Effector memory CD8-positive, alpha-beta T cell (primary cell): ENCODE measurements at regions not wholly inside any gene's neighbourhood (a gene's known extent, or its start where the extent isn't known, plus 50 kb on each side); places are given as distances from the start of the nearest gene placed in this dataset.

Experiments
- ATAC-seq: fragments of 150-1000 bp; cut with Tn5 transposase; replicated peaks from 2 replicates; pipeline ENCODE4 v1.10.0; 2021; ENCODE audit warnings: mild to moderate bottlenecking, moderate library complexity
- DNase-seq, 3 experiments: peaks; one replicate each; pipeline ENCODE4 v3.0.0; 2021
- H3K27ac Mint-ChIP-seq, 2 donors: one replicate each; pipeline ENCODE4 v1.8.0; 2022; ENCODE audit warnings: mild to moderate bottlenecking in 2 of 2, mixed read lengths in 2 of 2, moderate library complexity in 2 of 2
- H3K27me3 Mint-ChIP-seq, 2 donors: one replicate each; pipeline ENCODE4 v1.8.0; 2022; ENCODE audit warnings: mixed read lengths in 2 of 2
- H3K36me3 Mint-ChIP-seq: one replicate; pipeline ENCODE4 v1.8.0; 2022; ENCODE audit warnings: mild to moderate bottlenecking, moderate library complexity, mixed read lengths; ENCODE audit not compliant: insufficient read depth
- H3K4me1 Mint-ChIP-seq, 2 donors: one replicate each; pipeline ENCODE4 v1.8.0; 2022; ENCODE audit warnings: low read depth in 2 of 2, mixed read lengths in 2 of 2
- H3K4me3 Mint-ChIP-seq, 2 donors: one replicate each; pipeline ENCODE4 v1.8.0; 2022; ENCODE audit warnings: mild to moderate bottlenecking in 2 of 2, mixed read lengths in 2 of 2, moderate library complexity in 2 of 2
- H3K9me3 Mint-ChIP-seq, 2 donors: one replicate each; pipeline ENCODE4 v1.8.0; 2022; ENCODE audit warnings: mixed read lengths in 2 of 2

- H3K9me3 Mint-ChIP-seq: peaks cover 2 to 11% of the 10 kb centered on the region in 2 donors
- ATAC-seq (peak; percentile 26), DNase-seq (no peak)
- H3K36me3 Mint-ChIP-seq: no peaks in the 10 kb centered on the region
- peaks cover 0 to 17% of the 10 kb centered on the region in 2 donors for H3K27me3 Mint-ChIP-seq
- H3K27ac Mint-ChIP-seq: no peak overlapping the region
- H3K4me1 Mint-ChIP-seq: peaks cover 28 to 46% of the 10 kb centered on the region in 2 donors
- no peak overlapping the region for H3K4me3 Mint-ChIP-seq
Observed at GRCh38 chr15:69750253-69750652, 297.6 kb downstream of the RPLP1 start.

GRCh38 chr15:69751147-69751546 lies 298.5 kb downstream of the RPLP1 start:
- Mint-ChIP-seq H3K4me3 (no peak overlapping the region), H3K9me3 (peaks cover 2 to 11% of the 10 kb centered on the region in 2 donors), H3K36me3 (no peaks in the 10 kb centered on the region), H3K27ac (peak overlapping the region in 1 of 2 donors; percentile 1), H3K4me1 (peaks cover 37 to 55% of the 10 kb centered on the region in 2 donors), H3K27me3 (peaks cover 0 to 9% of the 10 kb centered on the region in 2 donors)
- no peak for ATAC-seq
- DNase-seq: no peak

- no peak for DNase-seq
- no peak for ATAC-seq
- Mint-ChIP-seq H3K9me3 (peaks cover 2 to 11% of the 10 kb centered on the region in 2 donors), H3K27me3 (peaks cover 0 to 7% of the 10 kb centered on the region in 2 donors), H3K4me3 (peak overlapping the region in 1 of 2 donors; percentile 9), H3K36me3 (no peaks in the 10 kb centered on the region), H3K27ac (peak overlapping the region in 1 of 2 donors; percentile 42), H3K4me1 (peaks cover 41 to 59% of the 10 kb centered on the region in 2 donors)
Observed at GRCh38 chr15:69751566-69751965, 298.9 kb downstream of the RPLP1 start.

GRCh38 chr15:69753867-69754266 lies 301.2 kb downstream of the RPLP1 start:
- ATAC-seq (no peak), DNase-seq (no peak)
- no peaks in the 10 kb centered on the region for H3K27me3 Mint-ChIP-seq
- H3K27ac Mint-ChIP-seq: no peak overlapping the region
- peaks cover 2 to 11% of the 10 kb centered on the region in 2 donors for H3K9me3 Mint-ChIP-seq
- H3K4me1 Mint-ChIP-seq: peaks cover 59 to 79% of the 10 kb centered on the region in 2 donors
- H3K4me3 Mint-ChIP-seq: no peak overlapping the region
- peaks cover 2% of the 10 kb centered on the region for H3K36me3 Mint-ChIP-seq

- ATAC-seq: no peak
- Mint-ChIP-seq H3K36me3 (peaks cover 6% of the 10 kb centered on the region), H3K4me1 (peaks cover 64 to 83% of the 10 kb centered on the region in 2 donors), H3K27me3 (no peaks in the 10 kb centered on the region), H3K4me3 (peak overlapping the region in 1 of 2 donors; percentile 79), H3K27ac (peak overlapping the region in 1 of 2 donors; percentile 80), H3K9me3 (peaks cover 2 to 11% of the 10 kb centered on the region in 2 donors)
- DNase-seq: no peak
Observed at GRCh38 chr15:69754313-69754712, 301.7 kb downstream of the RPLP1 start.

GRCh38 chr15:69755551-69756310 lies 303.1 kb downstream of the RPLP1 start:
- peak; percentile 50 to 56 (median 54) for DNase-seq
- peak overlapping the region; percentile 69 to 79 for H3K4me3 Mint-ChIP-seq
- peaks cover 7% of the 10 kb centered on the region for H3K36me3 Mint-ChIP-seq
- H3K27me3 Mint-ChIP-seq: no peaks in the 10 kb centered on the region
- peak overlapping the region; percentile 75 to 80 for H3K27ac Mint-ChIP-seq
- H3K9me3 Mint-ChIP-seq: peaks cover 2 to 11% of the 10 kb centered on the region in 2 donors
- H3K4me1 Mint-ChIP-seq: peaks cover 72 to 86% of the 10 kb centered on the region in 2 donors
- peak; percentile 71 for ATAC-seq

- peaks cover 2 to 11% of the 10 kb centered on the region in 2 donors for H3K9me3 Mint-ChIP-seq
- H3K4me3 Mint-ChIP-seq: peak overlapping the region; percentile 55 to 79
- no peaks in the 10 kb centered on the region for H3K27me3 Mint-ChIP-seq
- ATAC-seq (no peak), DNase-seq (no peak)
- peaks cover 75 to 91% of the 10 kb centered on the region in 2 donors for H3K4me1 Mint-ChIP-seq
- peaks cover 9% of the 10 kb centered on the region for H3K36me3 Mint-ChIP-seq
- peak overlapping the region; percentile 75 to 80 for H3K27ac Mint-ChIP-seq
Observed at GRCh38 chr15:69756440-69756839, 303.8 kb downstream of the RPLP1 start.

- peaks cover 9% of the 10 kb centered on the region for H3K36me3 Mint-ChIP-seq
- peaks cover 2 to 11% of the 10 kb centered on the region in 2 donors for H3K9me3 Mint-ChIP-seq
- peak overlapping the region; percentile 55 to 62 for H3K4me3 Mint-ChIP-seq
- no peak overlapping the region for H3K27ac Mint-ChIP-seq
- no peak for ATAC-seq
- no peaks in the 10 kb centered on the region for H3K27me3 Mint-ChIP-seq
- DNase-seq: no peak
- peaks cover 80 to 86% of the 10 kb centered on the region in 2 donors for H3K4me1 Mint-ChIP-seq
Observed at GRCh38 chr15:69757186-69757585, 304.6 kb downstream of the RPLP1 start.

- H3K9me3 Mint-ChIP-seq: peaks cover 2 to 3% of the 10 kb centered on the region in 2 donors
- H3K27ac Mint-ChIP-seq: peak overlapping the region; percentile 19 to 80
- H3K36me3 Mint-ChIP-seq: peaks cover 9% of the 10 kb centered on the region
- ATAC-seq: no peak
- no peaks in the 10 kb centered on the region for H3K27me3 Mint-ChIP-seq
- peaks cover 85 to 90% of the 10 kb centered on the region in 2 donors for H3K4me1 Mint-ChIP-seq
- no peak for DNase-seq
- peak overlapping the region; percentile 42 to 69 for H3K4me3 Mint-ChIP-seq
Observed at GRCh38 chr15:69758291-69758771, 305.7 kb downstream of the RPLP1 start.

GRCh38 chr15:69758810-69759790 lies 306.5 kb downstream of the RPLP1 start:
- Mint-ChIP-seq H3K4me1 (peaks cover 78 to 84% of the 10 kb centered on the region in 2 donors), H3K36me3 (peaks cover 9% of the 10 kb centered on the region), H3K27me3 (peaks cover 0 to 5% of the 10 kb centered on the region in 2 donors), H3K27ac (peak overlapping the region; percentile 19 to 80), H3K9me3 (no peaks in the 10 kb centered on the region), H3K4me3 (peak overlapping the region; percentile 42 to 69)
- DNase-seq (peak; percentile 81 to 87 (median 87)), ATAC-seq (peak; percentile 74)

GRCh38 chr15:69760258-69760845 lies 307.7 kb downstream of the RPLP1 start:
- no peak for DNase-seq
- Mint-ChIP-seq H3K27me3 (peaks cover 0 to 6% of the 10 kb centered on the region in 2 donors), H3K27ac (peak overlapping the region; percentile 67 to 77), H3K4me1 (peaks cover 66 to 75% of the 10 kb centered on the region in 2 donors), H3K36me3 (peaks cover 9% of the 10 kb centered on the region), H3K4me3 (peak overlapping the region; percentile 24 to 42), H3K9me3 (no peaks in the 10 kb centered on the region)
- no peak for ATAC-seq

GRCh38 chr15:69760890-69761568 lies 308.4 kb downstream of the RPLP1 start:
- Mint-ChIP-seq H3K27me3 (peaks cover 0 to 6% of the 10 kb centered on the region in 2 donors), H3K9me3 (no peaks in the 10 kb centered on the region), H3K4me3 (peak overlapping the region; percentile 24 to 42), H3K36me3 (peaks cover 9% of the 10 kb centered on the region), H3K4me1 (peaks cover 59 to 68% of the 10 kb centered on the region in 2 donors), H3K27ac (peak overlapping the region; percentile 67 to 77)
- ATAC-seq (peak; percentile 77), DNase-seq (peak; percentile 67 to 69 (median 68))
